Endothelial cell of umbilical vein (primary cell): ENCODE measurements at regions not wholly inside any gene's neighbourhood (a gene's known extent, or its start where the extent isn't known, plus 50 kb on each side); places are given as distances from the start of the nearest gene placed in this dataset.

ENCODE experiments used
- BruUV-seq: library from RNA; stranded (reverse); fragments of 400-500 nt; replicated peaks from 2 replicates; lab custom pipeline; 2021; lab: Mats Ljungman, UMichigan
- CTCF ChIA-PET: fragments of 300-600, 350-600 bp; sonication (Branson Sonifier 250); formaldehyde crosslinking; loops from one replicate; lab custom pipeline; 2021; ENCODE audit warnings: antibody characterized with exemption, inconsistent platforms; lab: Charles Lee
- POLR2A ChIA-PET: fragments of 300-600, 350-600 bp; sonication (Branson Sonifier 250); formaldehyde crosslinking; loops from one replicate; lab custom pipeline; 2021; ENCODE audit warnings: antibody characterized with exemption, inconsistent platforms; lab: Charles Lee
- DNase-seq: peaks from one replicate; pipeline ENCODE4 v3.0.0-alpha.2; 2011; ENCODE audit warnings: low read depth, low spot score
- FAIRE-seq: peaks from 2 replicates; lab custom pipeline; 2011; peaks lifted over from hg19 to GRCh38; lab: Jason Lieb, UNC
- H2AFZ ChIP-seq: 2 replicates; pipeline ENCODE4 v1.6.0; 2012; ENCODE audit warnings: low read depth, low read length, control low read depth, inconsistent platforms
- H3K27ac ChIP-seq: 2 replicates; pipeline ENCODE4 v1.5.1; 2011; ENCODE audit warnings: low read depth, mild to moderate bottlenecking, control low read depth, low read length, moderate library complexity; ENCODE audit not compliant: insufficient read depth
- H3K27me3 ChIP-seq, 2 experiments: 2 replicates each; pipeline versions ENCODE4 v1.6.0 to v1.6.1; 2011; ENCODE audit warnings: low read length in 2 of 2, mixed read lengths in 1 of 2; ENCODE audit not compliant: control insufficient read depth in 2 of 2, insufficient read depth in 2 of 2
- H3K36me3 ChIP-seq, 2 experiments: 2 replicates in 1 of 2; 3 replicates in 1 of 2; pipeline ENCODE4 v1.5.1; 2011; ENCODE audit warnings: low read length in 2 of 2, mild to moderate bottlenecking in 1 of 2, moderate library complexity in 1 of 2; ENCODE audit not compliant: control insufficient read depth in 2 of 2, insufficient read depth in 2 of 2; ENCODE audit errors: extremely low read depth in 1 of 2
- H3K4me1 ChIP-seq: 3 replicates; pipeline ENCODE4 v1.5.1; 2011; ENCODE audit warnings: mild to moderate bottlenecking, low read length; ENCODE audit not compliant: control insufficient read depth, insufficient read depth; ENCODE audit errors: extremely low read depth
- H3K4me2 ChIP-seq: 2 replicates; pipeline ENCODE4 v1.6.1; 2011; ENCODE audit warnings: low read length, control low read depth, mixed read lengths; ENCODE audit not compliant: insufficient read depth
- H3K4me3 ChIP-seq, 3 experiments: fragments of 200-600 bp in 1 of 3; sonication (generic), shearing (Covaris generic) in 1 of 3; replicated peaks in 1 of 3; 2 replicates each; pipeline ENCODE4 v1.5.1; 2011 to 2016; ENCODE audit warnings: control low read depth in 3 of 3, low read length in 3 of 3, mild to moderate bottlenecking in 2 of 3, inconsistent platforms in 1 of 3, low read depth in 1 of 3, moderate library complexity in 1 of 3; ENCODE audit not compliant: insufficient read depth in 1 of 3
- H3K79me2 ChIP-seq: 2 replicates; pipeline ENCODE4 v1.6.0; 2012; ENCODE audit warnings: low read length, inconsistent platforms; ENCODE audit not compliant: control insufficient read depth, insufficient read depth
- H3K9ac ChIP-seq: replicated peaks from 2 replicates; pipeline ENCODE3; 2011; ENCODE audit warnings: low read length, control low read depth; ENCODE audit not compliant: insufficient read depth; ENCODE audit errors: extremely low read depth
- H3K9me1 ChIP-seq: replicated peaks from 3 replicates; pipeline ENCODE4 v1.6.0; 2011; ENCODE audit warnings: mild to moderate bottlenecking, low read length; ENCODE audit not compliant: control insufficient read depth, insufficient read depth; ENCODE audit errors: extremely low read depth
- H3K9me3 ChIP-seq: replicated peaks from 2 replicates; pipeline ENCODE4 v1.5.1; 2012; ENCODE audit warnings: low read length, inconsistent platforms; ENCODE audit not compliant: control insufficient read depth, insufficient read depth
- H4K20me1 ChIP-seq: replicated peaks from 2 replicates; pipeline ENCODE3; 2011; ENCODE audit warnings: mild to moderate bottlenecking, low read length; ENCODE audit not compliant: control insufficient read depth, insufficient read depth; ENCODE audit errors: extremely low read depth
- CTCF ChIP-seq, 2 donors: IDR thresholded peaks; 1 replicate in 1 of 2; 2 replicates in 1 of 2; pipeline ENCODE4 v1.5.1; 2011; ENCODE audit warnings: low read length in 2 of 2, mild to moderate bottlenecking in 2 of 2, moderate library complexity in 2 of 2, control low read depth in 1 of 2, inconsistent platforms in 1 of 2, low read depth in 1 of 2; ENCODE audit not compliant: insufficient read depth in 1 of 2; ENCODE audit errors: extremely low read depth in 1 of 2
- EZH2 ChIP-seq: IDR thresholded peaks from 2 replicates; pipeline ENCODE4 v1.6.1; 2012; ENCODE audit warnings: borderline replicate concordance, low read depth, mild to moderate bottlenecking, moderate library complexity, low read length, inconsistent platforms; ENCODE audit not compliant: severe bottlenecking
- FOS ChIP-seq: IDR thresholded peaks from 2 replicates; pipeline ENCODE4 v1.6.1; 2011; ENCODE audit warnings: mild to moderate bottlenecking, low read length, moderate library complexity, borderline replicate concordance; ENCODE audit not compliant: insufficient read depth
- GATA2 ChIP-seq: IDR thresholded peaks from 2 replicates; pipeline ENCODE4 v1.7.0; 2011; ENCODE audit warnings: low read depth, mild to moderate bottlenecking, moderate library complexity, mixed read lengths, low read length; ENCODE audit not compliant: insufficient read length, insufficient read depth
- JUN ChIP-seq: IDR thresholded peaks from 2 replicates; pipeline ENCODE4 v1.6.1; 2011; ENCODE audit warnings: borderline replicate concordance, low read depth; ENCODE audit not compliant: insufficient read length, insufficient read depth
- MAX ChIP-seq: IDR thresholded peaks from 2 replicates; pipeline ENCODE4 v1.6.1; 2011; ENCODE audit not compliant: insufficient read depth, insufficient read length
- MYC ChIP-seq: IDR thresholded peaks from one replicate; pipeline ENCODE4 v1.6.1; 2011; ENCODE audit warnings: mild to moderate bottlenecking, low read depth, low read length
- POLR2A ChIP-seq: IDR thresholded peaks from 2 replicates; pipeline ENCODE4 v1.6.1; 2012; ENCODE audit warnings: low read depth, mild to moderate bottlenecking, control low read depth, low read length
- POLR2AphosphoS5 ChIP-seq: IDR thresholded peaks from 2 replicates; pipeline ENCODE4 v1.6.1; 2012; ENCODE audit warnings: low read depth, mild to moderate bottlenecking, control low read depth, low read length, moderate library complexity; ENCODE audit not compliant: insufficient read depth
- dilution Hi-C: fragments of 300-500 bp; cut with MboI; formaldehyde crosslinking; loops from one replicate; pipeline ENCODE4 v1.15.0; 2019; ENCODE audit warnings: low sequenced_read_pairs; ENCODE audit not compliant: extremely low pct_ligation_motif_present
- intact Hi-C: fragments of 100-400 bp; cut with micrococcal nuclease; formaldehyde crosslinking; loops from one replicate; pipeline ENCODE4 v1.10.0; 2022

- Histone ChIP-seq H3K36me3 (no peaks in the 10 kb centered on the region), H3K9ac (no peak overlapping the region), H3K4me1 (no peaks in the 10 kb centered on the region), H4K20me1 (no peaks in the 10 kb centered on the region), H2AFZ (no peak overlapping the region), H3K27ac (no peak overlapping the region), H3K79me2 (no peaks in the 10 kb centered on the region), H3K4me2 (no peak overlapping the region), H3K9me1 (no peaks in the 10 kb centered on the region), H3K4me3 (no peak overlapping the region), H3K27me3 (no peaks in the 10 kb centered on the region), H3K9me3 (no peaks in the 10 kb centered on the region)
- no TSS peak for BruUV-seq
- POLR2A ChIA-PET, result no interaction called here
- dilution Hi-C loops (no loop called here), intact Hi-C loops (no loop called here)
- CTCF ChIA-PET, result no interaction called here
- FAIRE-seq (no peak), DNase-seq (no peak)
- no peak for TF ChIP-seq POLR2A
- TF ChIP-seq EZH2, result no peak
- TF ChIP-seq GATA2, result no peak
- no peak for TF ChIP-seq POLR2AphosphoS5
- no peak for TF ChIP-seq MYC
- TF ChIP-seq JUN, result no peak
These were observed 78.1 kb upstream of the SLC38A11 start for GRCh38 chr2:165033402-165033801.

- Histone ChIP-seq H3K4me1 (no peaks in the 10 kb centered on the region), H3K36me3 (no peaks in the 10 kb centered on the region), H3K9me1 (no peaks in the 10 kb centered on the region), H3K4me2 (no peak overlapping the region), H3K4me3 (no peak overlapping the region), H4K20me1 (no peaks in the 10 kb centered on the region), H3K79me2 (no peaks in the 10 kb centered on the region), H3K9me3 (no peaks in the 10 kb centered on the region), H2AFZ (no peak overlapping the region), H3K27ac (no peak overlapping the region), H3K9ac (no peak overlapping the region), H3K27me3 (no peaks in the 10 kb centered on the region)
- intact Hi-C loops, result no loop called here
- FAIRE-seq (no peak), DNase-seq (no peak)
- TF ChIP-seq JUN (no peak), POLR2AphosphoS5 (no peak), MYC (no peak), EZH2 (no peak), FOS (no peak), POLR2A (no peak), CTCF (IDR thresholded peaks at IDR 0.05; ENCODE audit: extremely low read depth in 1 of 2, insufficient read depth in 1 of 2, low read depth in 1 of 2, low read length in 2 of 2) (no peak), MAX (no peak), GATA2 (no peak)
- ChIA-PET CTCF (interaction anchor here (1.0 to 1.1 kb wide), 2 partner anchors 18 to 171 kb away, joined by 3 to 5 read pairs; partner anchors contain the start of gene SCN3A), POLR2A (no interaction called here)
- dilution Hi-C loops, result no loop called here
- BruUV-seq, result no TSS peak
These were observed 77.2 kb upstream of the SLC38A11 start for GRCh38 chr2:165032559-165032958.
